Activated naive CD8-positive, alpha-beta T cell (primary cell): ENCODE measurements at regions not wholly inside any gene's neighbourhood (a gene's known extent, or its start where the extent isn't known, plus 50 kb on each side); places are given as distances from the start of the nearest gene placed in this dataset.

Source experiments
- H3K27ac Mint-ChIP-seq: one replicate; pipeline ENCODE4 v1.8.0; 2021; ENCODE audit warnings: mixed read lengths
- H3K27me3 Mint-ChIP-seq: one replicate; pipeline ENCODE4 v1.8.0; 2021; ENCODE audit warnings: mixed read lengths
- H3K36me3 Mint-ChIP-seq: one replicate; pipeline ENCODE4 v1.8.0; 2021; ENCODE audit warnings: mixed read lengths
- H3K4me1 Mint-ChIP-seq: one replicate; pipeline ENCODE4 v1.8.0; 2021; ENCODE audit warnings: low read depth, mixed read lengths
- H3K4me3 Mint-ChIP-seq: one replicate; pipeline ENCODE4 v1.8.0; 2021; ENCODE audit warnings: mild to moderate bottlenecking, mixed read lengths
- H3K9me3 Mint-ChIP-seq: one replicate; pipeline ENCODE4 v1.8.0; 2021; ENCODE audit warnings: low read depth, mixed read lengths

DNA sequence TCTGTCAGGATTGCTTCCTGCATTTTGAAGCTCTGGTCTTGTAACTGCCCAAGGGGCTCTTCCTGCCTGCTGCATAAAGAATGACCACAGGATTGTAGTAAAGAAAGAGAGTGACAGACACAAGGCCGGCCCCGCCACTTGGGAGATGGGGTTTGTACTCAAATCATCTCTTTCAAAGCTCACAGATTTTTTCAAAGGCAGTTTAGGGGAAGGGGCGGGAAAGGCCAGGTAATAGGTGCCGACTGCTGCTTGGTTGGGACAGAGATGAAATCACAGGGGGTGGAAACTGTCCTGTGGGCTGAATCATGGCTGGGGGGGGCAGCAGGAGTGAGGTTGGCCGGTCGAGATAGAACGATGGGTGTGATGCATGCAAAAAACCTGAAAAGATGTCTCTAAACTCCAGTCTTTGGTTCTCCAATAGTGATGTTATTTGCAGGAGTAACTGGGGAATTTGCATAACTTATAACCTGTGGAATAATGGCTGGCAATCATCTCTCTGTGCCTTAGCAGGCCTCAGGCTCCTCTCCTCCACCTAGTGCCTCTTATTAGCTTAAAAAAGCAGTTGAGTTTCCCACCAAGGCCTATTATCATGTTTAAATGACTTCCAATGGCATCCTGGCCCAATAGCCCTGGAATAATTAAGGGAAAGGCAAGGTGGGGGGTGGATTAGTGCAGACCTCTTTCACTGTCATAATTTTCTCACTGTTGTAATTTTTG is 778.4 kb upstream of the FRG1 start:
- H3K9me3 Mint-ChIP-seq, result peaks cover 10% of the 10 kb centered on the region
- H3K4me1 Mint-ChIP-seq, result no peaks in the 10 kb centered on the region
- no peak overlapping the region for H3K4me3 Mint-ChIP-seq
- no peak overlapping the region for H3K27ac Mint-ChIP-seq
- H3K36me3 Mint-ChIP-seq, result no peaks in the 10 kb centered on the region
- no peaks in the 10 kb centered on the region for H3K27me3 Mint-ChIP-seq

DNA sequence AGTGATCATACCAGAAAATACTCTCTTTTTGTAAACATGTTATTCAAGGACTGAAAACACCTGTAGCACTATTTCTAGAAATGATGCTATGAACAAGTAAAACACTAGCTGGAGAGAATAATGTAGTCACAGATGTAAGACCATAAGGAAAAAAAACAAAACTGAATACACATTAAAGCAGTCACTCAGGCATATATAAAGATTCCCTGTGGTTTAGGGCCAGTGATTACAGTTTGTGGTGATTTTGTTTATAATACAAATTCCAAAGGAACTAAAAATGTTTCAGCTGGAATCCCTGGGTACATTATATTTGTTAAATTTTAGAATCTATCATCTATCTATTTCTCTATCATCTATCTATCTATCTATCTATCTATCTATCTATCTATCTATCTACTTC is 777.8 kb upstream of the FRG1 start:
- H3K36me3 Mint-ChIP-seq, result no peaks in the 10 kb centered on the region

DNA sequence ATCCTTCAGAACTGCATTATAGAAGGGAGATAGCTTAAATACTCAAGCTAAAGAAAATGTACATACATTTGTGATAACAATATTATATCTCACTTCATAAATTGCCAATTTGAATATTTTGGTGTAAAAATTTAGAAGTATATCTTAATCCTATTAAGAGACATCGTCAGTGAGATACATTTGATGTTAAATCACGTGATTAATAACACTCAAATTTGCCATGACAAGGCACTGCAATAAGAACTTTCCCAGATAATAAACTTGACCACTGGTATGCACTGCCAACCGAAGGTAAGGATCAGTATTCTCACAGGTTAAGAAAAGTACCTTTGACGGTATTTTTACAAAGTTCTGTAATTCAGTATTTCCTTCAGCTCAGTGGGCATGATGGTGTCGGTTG is 764.7 kb upstream of the FRG1 start:
- Mint-ChIP-seq H3K27ac (no peak overlapping the region), H3K4me3 (no peak overlapping the region), H3K4me1 (no peaks in the 10 kb centered on the region), H3K27me3 (no peaks in the 10 kb centered on the region), H3K9me3 (no peaks in the 10 kb centered on the region), H3K36me3 (no peaks in the 10 kb centered on the region)

More for the DNA sequence above, 777.8 kb upstream of the FRG1 start:
- Mint-ChIP-seq H3K9me3 (peaks cover 9% of the 10 kb centered on the region), H3K27me3 (no peaks in the 10 kb centered on the region), H3K4me1 (no peaks in the 10 kb centered on the region), H3K4me3 (no peak overlapping the region), H3K27ac (no peak overlapping the region)

DNA sequence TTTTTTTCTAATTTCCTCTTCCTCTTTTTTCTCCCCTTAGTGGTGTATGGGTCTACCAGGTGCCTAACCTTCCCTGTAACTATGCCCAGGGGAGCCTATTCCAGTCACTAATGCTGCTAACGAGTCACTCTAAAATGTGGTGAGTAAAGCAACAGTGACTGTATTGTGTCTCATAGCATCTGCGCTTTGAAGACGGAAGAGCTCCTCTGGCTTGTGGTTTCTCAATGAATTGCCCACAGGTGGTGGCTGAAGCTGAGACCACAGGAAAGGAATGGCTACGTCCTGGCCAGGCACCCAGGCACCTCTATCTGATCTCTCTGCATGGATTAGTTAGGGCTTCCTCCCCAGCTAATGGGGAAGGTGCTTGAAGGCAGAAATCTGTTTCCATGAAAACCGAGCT is 763.5 kb upstream of the FRG1 start:
- no peaks in the 10 kb centered on the region for H3K4me1 Mint-ChIP-seq
- no peak overlapping the region for H3K4me3 Mint-ChIP-seq
- no peaks in the 10 kb centered on the region for H3K9me3 Mint-ChIP-seq
- no peaks in the 10 kb centered on the region for H3K27me3 Mint-ChIP-seq
- no peak overlapping the region for H3K27ac Mint-ChIP-seq
- H3K36me3 Mint-ChIP-seq, result no peaks in the 10 kb centered on the region

DNA sequence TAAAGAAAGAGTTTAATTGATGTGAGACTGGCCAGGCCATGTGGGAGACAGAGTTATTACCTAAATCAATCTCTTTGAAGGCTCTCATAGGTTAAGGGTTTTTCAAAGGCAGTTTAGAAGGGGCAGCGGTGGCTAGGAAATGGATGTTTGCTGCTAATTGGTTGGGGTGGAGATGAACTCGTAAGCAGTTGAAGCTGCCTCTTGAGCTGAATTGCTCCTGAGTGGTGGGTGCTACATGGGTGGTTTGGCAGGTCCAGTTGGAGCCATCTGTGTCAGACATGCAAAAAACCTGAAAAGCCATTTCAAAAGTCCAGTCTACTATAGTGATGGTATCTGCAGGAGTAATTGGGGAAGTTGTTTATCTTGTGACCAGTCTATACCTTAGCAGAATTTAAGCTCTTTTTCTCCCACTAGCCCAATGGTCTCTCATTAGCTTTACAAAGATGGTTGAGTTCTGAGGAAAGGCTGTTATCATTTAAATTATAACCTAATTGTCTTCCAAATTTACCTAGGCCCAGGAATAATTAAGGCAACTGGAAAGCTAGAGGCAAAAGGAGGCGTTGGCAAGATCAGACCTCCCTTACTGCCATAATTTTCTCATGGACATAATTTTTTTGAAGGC is 762.4 kb upstream of the FRG1 start:
- Mint-ChIP-seq H3K9me3 (no peaks in the 10 kb centered on the region), H3K4me3 (no peak overlapping the region), H3K27ac (no peak overlapping the region), H3K36me3 (no peaks in the 10 kb centered on the region), H3K27me3 (no peaks in the 10 kb centered on the region), H3K4me1 (no peaks in the 10 kb centered on the region)

DNA sequence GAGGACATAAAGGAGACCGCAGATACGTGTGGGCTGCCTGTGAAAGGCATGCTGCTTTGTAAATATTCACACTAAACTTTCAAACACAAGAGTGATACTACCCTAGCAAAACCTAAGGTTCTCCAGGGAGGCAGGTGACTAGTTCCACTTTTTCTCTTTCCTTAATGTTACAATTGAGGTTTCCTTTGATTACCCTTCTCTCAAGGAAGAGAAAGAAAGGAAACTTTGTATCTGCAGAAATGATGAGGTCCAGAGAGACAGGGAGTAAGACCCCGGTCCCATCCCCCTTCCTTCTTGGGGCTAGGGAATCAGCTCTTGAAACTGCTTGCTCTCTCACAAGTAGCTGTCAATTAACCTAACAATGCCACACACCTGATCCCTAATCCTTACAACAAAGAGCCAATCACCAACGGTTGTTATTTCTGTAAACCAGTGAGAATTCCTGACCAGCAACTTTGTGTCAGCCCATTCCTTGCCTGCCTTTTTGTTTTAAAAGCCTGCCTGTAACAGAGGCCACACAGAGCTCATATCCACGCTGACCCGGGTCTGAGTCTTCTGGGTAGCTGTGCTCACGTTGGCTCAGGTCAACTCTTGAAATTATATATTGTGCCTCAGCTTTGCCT is 754.8 kb upstream of the FRG1 start:
- Mint-ChIP-seq H3K4me1 (no peaks in the 10 kb centered on the region), H3K4me3 (no peak overlapping the region), H3K27ac (no peak overlapping the region), H3K9me3 (peaks cover 10% of the 10 kb centered on the region), H3K27me3 (no peaks in the 10 kb centered on the region), H3K36me3 (no peaks in the 10 kb centered on the region)

DNA sequence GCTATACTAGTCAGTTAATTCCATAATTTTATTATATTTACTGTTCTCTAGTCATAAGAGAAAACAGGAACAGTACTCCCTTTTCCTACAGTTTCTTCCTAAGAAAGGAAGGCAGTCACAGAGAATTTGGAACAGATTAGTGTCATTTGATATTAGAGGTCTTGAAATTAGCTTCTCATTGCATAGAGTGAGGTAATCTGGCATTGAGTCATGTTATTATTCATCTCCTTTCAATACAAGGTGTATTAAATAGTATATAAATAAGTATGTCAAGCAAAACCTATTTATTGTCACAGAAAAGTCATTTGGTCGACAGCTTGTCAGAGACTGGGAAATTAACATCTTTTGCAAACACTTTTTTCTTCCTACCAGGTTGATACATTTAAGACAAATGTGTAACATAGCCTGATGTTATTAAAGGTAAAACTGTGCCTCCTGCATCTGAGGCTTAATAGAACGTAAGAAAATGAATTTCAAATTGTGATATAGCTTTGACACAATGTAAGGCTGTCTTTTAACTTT is 753.1 kb upstream of the FRG1 start:
- H3K27ac Mint-ChIP-seq, result no peak overlapping the region
- no peaks in the 10 kb centered on the region for H3K36me3 Mint-ChIP-seq
- peaks cover 18% of the 10 kb centered on the region for H3K9me3 Mint-ChIP-seq
- H3K27me3 Mint-ChIP-seq, result no peaks in the 10 kb centered on the region
- H3K4me1 Mint-ChIP-seq, result no peaks in the 10 kb centered on the region
- H3K4me3 Mint-ChIP-seq, result no peak overlapping the region

DNA sequence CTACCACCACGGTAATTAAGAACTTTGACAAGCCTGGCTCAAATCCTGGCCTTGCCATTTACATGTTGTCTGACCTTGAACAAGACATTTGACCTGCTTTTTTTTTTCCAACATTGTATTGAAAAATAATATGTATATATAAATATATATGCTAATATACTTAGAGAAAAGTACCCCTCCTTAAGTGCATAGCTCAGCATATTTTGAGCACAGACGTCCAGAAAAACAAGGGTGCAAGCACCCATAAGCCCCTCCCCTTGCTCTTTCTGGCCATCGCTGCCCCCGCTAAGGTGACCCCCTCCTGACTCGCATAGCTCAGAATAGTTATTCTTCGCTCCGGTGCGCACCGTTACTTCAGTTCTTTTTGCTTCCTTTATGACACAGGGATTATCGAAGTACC is 742.0 kb upstream of the FRG1 start:
- no peak overlapping the region for H3K27ac Mint-ChIP-seq
- no peaks in the 10 kb centered on the region for H3K9me3 Mint-ChIP-seq
- H3K4me3 Mint-ChIP-seq, result no peak overlapping the region
- H3K4me1 Mint-ChIP-seq, result peaks cover 11% of the 10 kb centered on the region
- peaks cover 2% of the 10 kb centered on the region for H3K27me3 Mint-ChIP-seq
- H3K36me3 Mint-ChIP-seq, result no peaks in the 10 kb centered on the region

DNA sequence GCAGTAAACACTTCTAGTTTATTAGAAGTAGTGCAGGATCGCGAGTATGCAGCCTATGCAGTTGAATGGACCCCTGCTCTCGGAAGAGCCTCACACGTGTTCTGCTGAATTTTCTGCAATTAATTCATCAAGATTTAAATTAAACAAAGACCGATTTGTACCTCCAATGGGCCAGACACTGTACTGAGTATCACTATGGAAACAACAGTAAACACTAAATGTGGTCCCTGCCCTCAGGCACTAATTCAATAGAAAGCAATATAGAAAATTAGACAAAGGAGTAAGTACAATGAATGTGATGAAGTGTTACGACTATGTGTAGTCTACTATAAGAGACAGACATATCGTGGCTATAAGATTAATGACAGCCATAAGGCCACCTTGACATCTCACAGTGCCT is 740.3 kb upstream of the FRG1 start:
- Mint-ChIP-seq H3K4me3 (no peak overlapping the region), H3K9me3 (no peaks in the 10 kb centered on the region), H3K4me1 (peaks cover 11% of the 10 kb centered on the region), H3K27ac (no peak overlapping the region), H3K27me3 (peaks cover 2% of the 10 kb centered on the region), H3K36me3 (no peaks in the 10 kb centered on the region)

DNA sequence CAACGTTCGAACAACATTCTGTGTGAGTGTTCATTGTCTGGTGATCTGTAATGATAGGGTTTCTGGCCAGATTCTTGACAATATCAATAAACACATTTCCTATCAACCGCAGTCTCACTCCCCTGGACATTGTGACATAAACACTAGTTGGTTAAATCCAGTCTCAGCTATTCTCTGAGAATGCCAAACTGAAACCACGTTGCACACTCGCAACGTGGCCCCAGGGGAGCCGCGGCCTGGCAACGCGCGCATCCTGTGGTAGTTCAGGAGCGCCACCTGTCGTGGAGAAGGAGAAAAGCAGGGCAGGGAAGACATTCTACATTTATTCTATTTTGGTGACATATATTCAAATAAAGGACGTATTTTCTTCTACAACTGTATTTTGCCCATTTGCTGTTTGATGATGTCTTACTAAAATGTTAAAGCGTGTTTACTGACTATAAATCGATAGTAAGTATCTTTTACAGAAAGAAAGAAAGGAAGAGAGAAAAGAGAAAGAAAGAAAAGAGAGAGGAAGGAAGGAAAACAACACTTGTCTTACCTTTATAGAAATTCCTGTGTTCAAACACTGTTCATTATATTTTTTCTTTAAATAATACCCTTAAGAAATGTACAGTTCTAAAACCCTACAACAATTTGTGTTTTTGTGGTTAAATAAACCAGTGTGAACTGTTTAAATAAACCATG is 738.3 kb upstream of the FRG1 start:
- H3K4me3 Mint-ChIP-seq, result peak overlapping the region; percentile 74
- no peaks in the 10 kb centered on the region for H3K36me3 Mint-ChIP-seq
- no peaks in the 10 kb centered on the region for H3K9me3 Mint-ChIP-seq
- no peak overlapping the region for H3K27ac Mint-ChIP-seq
- peaks cover 11% of the 10 kb centered on the region for H3K4me1 Mint-ChIP-seq
- peaks cover 2% of the 10 kb centered on the region for H3K27me3 Mint-ChIP-seq

DNA sequence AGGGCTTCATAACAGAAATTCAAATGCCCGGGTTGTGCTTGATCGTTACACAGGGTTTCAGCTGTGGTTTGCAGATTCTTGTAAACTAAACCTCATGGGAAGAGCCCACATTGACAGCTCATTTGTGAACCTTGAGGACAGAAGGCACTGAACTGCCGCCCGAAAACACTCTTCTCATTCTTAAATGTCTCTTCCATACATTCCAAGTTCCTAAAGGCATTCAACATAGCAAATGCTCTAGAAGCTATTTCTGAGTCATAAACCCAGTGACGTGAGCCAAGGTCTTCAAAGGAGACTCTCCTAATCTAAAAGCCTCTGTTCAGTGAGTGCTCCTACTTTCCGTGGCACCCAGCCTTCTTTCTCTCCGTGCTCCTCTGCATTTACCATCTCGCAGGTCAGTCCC is 737.8 kb upstream of the FRG1 start:
- no peak overlapping the region for H3K27ac Mint-ChIP-seq
- H3K27me3 Mint-ChIP-seq, result peaks cover 2% of the 10 kb centered on the region
- peaks cover 11% of the 10 kb centered on the region for H3K4me1 Mint-ChIP-seq
- no peaks in the 10 kb centered on the region for H3K36me3 Mint-ChIP-seq
- no peaks in the 10 kb centered on the region for H3K9me3 Mint-ChIP-seq
- H3K4me3 Mint-ChIP-seq, result peak overlapping the region; percentile 12

DNA sequence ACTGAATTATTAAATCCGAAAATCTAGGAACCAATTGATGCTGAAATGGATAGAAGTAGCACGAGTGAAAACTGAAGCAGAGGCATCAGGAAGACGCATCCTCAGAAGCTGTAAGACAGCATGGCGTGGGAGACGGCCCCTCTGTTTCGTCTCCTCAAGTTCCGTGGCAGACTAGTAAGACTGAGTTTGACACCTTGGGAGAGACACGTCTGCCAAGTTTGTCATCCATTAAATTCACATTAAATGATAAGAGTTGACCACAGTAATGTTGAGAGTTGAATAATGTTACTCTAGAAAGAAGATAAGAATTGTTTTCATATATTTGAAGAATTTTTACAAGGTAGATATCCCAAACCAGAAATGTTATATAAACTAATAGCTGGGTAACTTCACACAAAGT is 736.1 kb upstream of the FRG1 start:
- Mint-ChIP-seq H3K4me1 (peaks cover 11% of the 10 kb centered on the region), H3K27me3 (peaks cover 2% of the 10 kb centered on the region), H3K4me3 (no peak overlapping the region), H3K27ac (no peak overlapping the region), H3K9me3 (no peaks in the 10 kb centered on the region), H3K36me3 (no peaks in the 10 kb centered on the region)

DNA sequence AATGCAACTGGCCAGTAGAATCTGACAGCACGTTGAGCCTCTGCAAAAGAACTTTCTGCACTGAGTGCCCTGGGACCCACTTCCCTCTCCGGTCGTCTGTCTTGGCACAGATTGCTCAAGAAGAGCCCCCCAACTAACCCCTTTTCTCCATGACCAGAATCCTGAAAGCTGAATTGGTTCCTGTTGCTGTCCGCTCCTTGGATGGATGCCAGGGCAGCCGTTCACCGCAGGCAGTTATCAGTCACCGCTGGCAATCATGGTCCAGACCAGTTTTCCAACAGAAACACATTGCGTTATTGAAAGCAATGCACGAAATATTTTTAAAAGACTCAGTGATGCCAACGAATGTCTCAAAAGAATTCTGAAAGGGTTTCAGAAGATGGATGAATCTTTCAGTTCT is 733.7 kb upstream of the FRG1 start:
- peaks cover 2% of the 10 kb centered on the region for H3K27me3 Mint-ChIP-seq
- H3K4me3 Mint-ChIP-seq, result no peak overlapping the region
- no peaks in the 10 kb centered on the region for H3K9me3 Mint-ChIP-seq
- no peak overlapping the region for H3K27ac Mint-ChIP-seq
- H3K36me3 Mint-ChIP-seq, result no peaks in the 10 kb centered on the region
- peaks cover 11% of the 10 kb centered on the region for H3K4me1 Mint-ChIP-seq

DNA sequence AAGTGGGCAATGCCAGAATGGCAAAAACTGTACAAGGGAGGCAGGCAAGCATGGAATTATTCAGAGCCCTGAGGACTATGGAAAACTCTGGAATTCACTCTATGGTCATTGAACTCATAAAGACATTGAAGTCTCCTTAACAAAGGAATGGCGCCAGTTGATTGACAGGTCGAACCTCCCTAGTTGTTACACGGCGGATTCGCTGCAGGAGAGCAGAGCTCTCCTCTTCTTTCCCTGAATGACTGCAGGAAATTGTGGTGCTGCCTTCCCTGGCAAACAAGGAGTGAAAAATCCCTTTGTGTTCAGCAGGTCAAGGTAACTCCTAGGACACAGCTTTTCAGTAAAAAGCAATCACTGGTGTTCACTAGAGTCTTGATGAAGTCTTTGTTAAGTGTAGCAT is 732.8 kb upstream of the FRG1 start:
- H3K4me1 Mint-ChIP-seq, result peaks cover 5% of the 10 kb centered on the region
- no peaks in the 10 kb centered on the region for H3K36me3 Mint-ChIP-seq
- H3K27me3 Mint-ChIP-seq, result peaks cover 2% of the 10 kb centered on the region
- H3K4me3 Mint-ChIP-seq, result no peak overlapping the region
- H3K27ac Mint-ChIP-seq, result no peak overlapping the region
- H3K9me3 Mint-ChIP-seq, result no peaks in the 10 kb centered on the region

DNA sequence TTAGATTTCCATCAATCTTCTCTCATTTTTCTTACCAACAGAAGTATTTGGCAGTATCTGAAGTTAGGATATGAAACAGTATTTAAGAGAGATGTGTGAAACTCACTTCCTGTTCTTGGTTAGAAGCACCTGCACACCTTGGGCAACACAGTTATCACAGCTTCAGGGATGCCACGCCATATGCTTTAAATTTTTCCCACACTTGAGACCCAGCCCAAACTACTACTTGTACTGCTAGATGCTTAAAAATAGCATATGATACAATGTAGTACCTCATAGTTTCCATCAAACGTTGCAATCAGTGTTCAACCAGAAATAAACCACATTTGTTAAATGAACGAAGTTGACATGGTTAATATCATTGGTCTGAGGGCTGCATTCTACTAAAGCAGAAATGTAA is 725.1 kb upstream of the FRG1 start:
- Mint-ChIP-seq H3K27ac (no peak overlapping the region), H3K36me3 (no peaks in the 10 kb centered on the region), H3K27me3 (no peaks in the 10 kb centered on the region), H3K9me3 (no peaks in the 10 kb centered on the region), H3K4me3 (no peak overlapping the region), H3K4me1 (no peaks in the 10 kb centered on the region)
